HepG2 (cell line): ENCODE measurements at regions not wholly inside any gene's neighbourhood (a gene's known extent, or its start where the extent isn't known, plus 50 kb on each side); places are given as distances from the start of the nearest gene placed in this dataset.

Experiments used
- CTCF ChIP-seq: sonication (generic); formaldehyde crosslinking; IDR thresholded peaks from 2 replicates; pipeline ENCODE4 v1.5.0; 2020; ENCODE audit warnings: mild to moderate bottlenecking, missing genetic modification reagents, moderate library complexity
- DNMT1 ChIP-seq: sonication (generic); formaldehyde crosslinking; IDR thresholded peaks from 2 replicates; pipeline ENCODE4 v1.5.1; 2020; ENCODE audit warnings: mild to moderate bottlenecking, missing genetic modification reagents
- EP300 ChIP-seq, 3 experiments: sonication (generic) in 1 of 3; formaldehyde crosslinking in 1 of 3; IDR thresholded peaks; 2 replicates each; pipeline versions ENCODE4 v1.5.1 to v1.6.1; 2011 to 2020; ENCODE audit warnings: low read depth in 2 of 3, low read length in 2 of 3, borderline replicate concordance in 1 of 3, improper control_type of control experiment in 1 of 3, mild to moderate bottlenecking in 1 of 3, missing genetic modification reagents in 1 of 3, moderate library complexity in 1 of 3
- FOXJ3 ChIP-seq: sonication (generic); formaldehyde crosslinking; IDR thresholded peaks from 2 replicates; pipeline ENCODE4 v1.4.0; 2020; ENCODE audit warnings: missing genetic modification reagents, mild to moderate bottlenecking, borderline replicate concordance
- FOXM1 ChIP-seq: sonication (generic); formaldehyde crosslinking; IDR thresholded peaks from 2 replicates; pipeline ENCODE4 v1.5.0; 2020; ENCODE audit warnings: missing genetic modification reagents
- NFE2L1 ChIP-seq: sonication (generic); formaldehyde crosslinking; IDR thresholded peaks from 2 replicates; pipeline ENCODE4 v1.4.0; 2020; ENCODE audit warnings: missing genetic modification reagents, mild to moderate bottlenecking, borderline replicate concordance
- NR3C1 ChIP-seq: sonication (generic); formaldehyde crosslinking; IDR thresholded peaks from 2 replicates; pipeline ENCODE4 v1.4.0; 2020; ENCODE audit warnings: missing genetic modification reagents
- PATZ1 ChIP-seq: sonication (generic); formaldehyde crosslinking; IDR thresholded peaks from 2 replicates; pipeline ENCODE4 v1.4.0; 2020; ENCODE audit warnings: missing genetic modification reagents
- RERE ChIP-seq: IDR thresholded peaks from 2 replicates; pipeline ENCODE4 v1.6.1; 2016; ENCODE audit warnings: low read depth, missing genetic modification reagents, missing compliant biosample characterization
- TBX2 ChIP-seq: sonication (generic); formaldehyde crosslinking; IDR thresholded peaks from 2 replicates; pipeline ENCODE4 v1.5.0; 2020; ENCODE audit warnings: missing genetic modification reagents, mild to moderate bottlenecking, borderline replicate concordance
- ZBTB43 ChIP-seq: sonication (generic); formaldehyde crosslinking; conservative IDR thresholded peaks from 2 replicates; pipeline ENCODE4 v1.4.0; 2020; ENCODE audit warnings: missing genetic modification reagents
- TF ChIP-seq, protein P1 (sequence below): sonication (generic); formaldehyde crosslinking; IDR thresholded peaks from 2 replicates; pipeline ENCODE4 v1.9.0; 2021; ENCODE audit warnings: missing genetic modification reagents, borderline replicate concordance
- TF ChIP-seq, protein P2 (sequence below), 2 experiments: sonication (generic) in 1 of 2; formaldehyde crosslinking in 1 of 2; IDR thresholded peaks; 2 replicates each; pipeline versions ENCODE4 v1.5.1 to v1.6.1; 2011 to 2020; ENCODE audit warnings: borderline replicate concordance in 1 of 2, low read depth in 1 of 2, low read length in 1 of 2, mild to moderate bottlenecking in 1 of 2, missing genetic modification reagents in 1 of 2, moderate library complexity in 1 of 2

DNA sequence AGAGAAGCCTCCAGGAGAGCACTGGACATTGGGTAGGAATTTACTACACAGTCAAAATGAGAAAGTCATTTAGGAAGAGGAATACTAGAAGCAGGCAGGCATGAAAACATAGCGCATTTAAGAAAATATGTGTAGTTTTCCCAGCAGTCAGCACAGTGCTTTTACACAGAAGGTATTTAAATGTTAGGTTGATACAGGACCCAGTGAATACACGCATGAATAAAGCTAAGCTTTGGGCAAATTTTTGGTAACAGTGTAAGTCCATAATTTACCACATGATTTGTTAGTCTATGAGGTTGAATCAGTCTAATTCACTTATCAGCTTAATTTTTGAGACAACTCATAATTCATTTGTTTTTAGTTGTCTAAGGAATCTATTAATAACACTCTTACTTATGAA is 421.7 kb upstream of the CDH20 start:
- TF ChIP-seq, protein P1, sequence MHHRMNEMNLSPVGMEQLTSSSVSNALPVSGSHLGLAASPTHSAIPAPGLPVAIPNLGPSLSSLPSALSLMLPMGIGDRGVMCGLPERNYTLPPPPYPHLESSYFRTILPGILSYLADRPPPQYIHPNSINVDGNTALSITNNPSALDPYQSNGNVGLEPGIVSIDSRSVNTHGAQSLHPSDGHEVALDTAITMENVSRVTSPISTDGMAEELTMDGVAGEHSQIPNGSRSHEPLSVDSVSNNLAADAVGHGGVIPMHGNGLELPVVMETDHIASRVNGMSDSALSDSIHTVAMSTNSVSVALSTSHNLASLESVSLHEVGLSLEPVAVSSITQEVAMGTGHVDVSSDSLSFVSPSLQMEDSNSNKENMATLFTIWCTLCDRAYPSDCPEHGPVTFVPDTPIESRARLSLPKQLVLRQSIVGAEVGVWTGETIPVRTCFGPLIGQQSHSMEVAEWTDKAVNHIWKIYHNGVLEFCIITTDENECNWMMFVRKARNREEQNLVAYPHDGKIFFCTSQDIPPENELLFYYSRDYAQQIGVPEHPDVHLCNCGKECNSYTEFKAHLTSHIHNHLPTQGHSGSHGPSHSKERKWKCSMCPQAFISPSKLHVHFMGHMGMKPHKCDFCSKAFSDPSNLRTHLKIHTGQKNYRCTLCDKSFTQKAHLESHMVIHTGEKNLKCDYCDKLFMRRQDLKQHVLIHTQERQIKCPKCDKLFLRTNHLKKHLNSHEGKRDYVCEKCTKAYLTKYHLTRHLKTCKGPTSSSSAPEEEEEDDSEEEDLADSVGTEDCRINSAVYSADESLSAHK (CRISPR knock-in tag): no peak
- TF ChIP-seq, protein P2, sequence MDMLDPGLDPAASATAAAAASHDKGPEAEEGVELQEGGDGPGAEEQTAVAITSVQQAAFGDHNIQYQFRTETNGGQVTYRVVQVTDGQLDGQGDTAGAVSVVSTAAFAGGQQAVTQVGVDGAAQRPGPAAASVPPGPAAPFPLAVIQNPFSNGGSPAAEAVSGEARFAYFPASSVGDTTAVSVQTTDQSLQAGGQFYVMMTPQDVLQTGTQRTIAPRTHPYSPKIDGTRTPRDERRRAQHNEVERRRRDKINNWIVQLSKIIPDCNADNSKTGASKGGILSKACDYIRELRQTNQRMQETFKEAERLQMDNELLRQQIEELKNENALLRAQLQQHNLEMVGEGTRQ (IDR thresholded peaks at IDR 0.05; ENCODE audit: low read depth, low read length): no peak
- TF ChIP-seq, protein P2 (CRISPR knock-in tag; IDR thresholded peaks at IDR 0.05; ENCODE audit: borderline replicate concordance): no peak
- no peak for TF ChIP-seq DNMT1 (CRISPR knock-in tag)
- no peak for TF ChIP-seq FOXM1 (CRISPR knock-in tag)
- no peak for TF ChIP-seq NR3C1 (CRISPR knock-in tag)
- TF ChIP-seq CTCF (CRISPR knock-in tag): no peak
- TF ChIP-seq TBX2 (CRISPR knock-in tag): no peak
- no peak for TF ChIP-seq ZBTB43 (CRISPR knock-in tag)
- TF ChIP-seq FOXJ3: no peak
- TF ChIP-seq NFE2L1 (CRISPR knock-in tag): no peak
- no peak for TF ChIP-seq PATZ1 (CRISPR knock-in tag)
- no peak for TF ChIP-seq RERE (CRISPR knock-in tag)
- TF ChIP-seq EP300 (IDR thresholded peaks at IDR 0.05; ENCODE audit: low read depth in 2 of 2, low read length in 2 of 2): no peak
- TF ChIP-seq EP300 (CRISPR knock-in tag; IDR thresholded peaks at IDR 0.05; ENCODE audit: borderline replicate concordance): no peak
